ENCODE measurements at regions not wholly inside any gene's neighbourhood (a gene's known extent, or its start where the extent isn't known, plus 50 kb on each side); places are given as distances from the start of the nearest gene placed in this dataset.

GRCh38 chr11:80103142-80103859, 662.5 kb upstream of the TENM4 start:
- DNase-seq = no peak

- no peak for DNase-seq
Observed at GRCh38 chr11:80097146-80097545, 656.3 kb upstream of the TENM4 start.

- no peak for DNase-seq
Observed at GRCh38 chr11:80096736-80097135, 655.9 kb upstream of the TENM4 start.

GRCh38 chr11:80086496-80087055, 645.7 kb upstream of the TENM4 start:
- DNase-seq = no peak

GRCh38 chr11:80085563-80085962, 644.7 kb upstream of the TENM4 start:
- DNase-seq = no peak

- DNase-seq = no peak
Observed at GRCh38 chr11:80084608-80085007, 643.8 kb upstream of the TENM4 start.

- DNase-seq = no peak
Observed at GRCh38 chr11:80083531-80083951, 642.7 kb upstream of the TENM4 start.

- no peak for DNase-seq
Observed at GRCh38 chr11:80082406-80082805, 641.6 kb upstream of the TENM4 start.

- no peak for DNase-seq
Observed at GRCh38 chr11:80077113-80077512, 636.3 kb upstream of the TENM4 start.

- DNase-seq = no peak
Observed at GRCh38 chr11:80074837-80075236, 634.0 kb upstream of the TENM4 start.

GRCh38 chr11:80066291-80066690, 625.5 kb upstream of the TENM4 start:
- DNase-seq = no peak

- no peak for DNase-seq
Observed at GRCh38 chr11:80065086-80065485, 624.3 kb upstream of the TENM4 start.

- no peak for DNase-seq
Observed at GRCh38 chr11:80061056-80061455, 620.2 kb upstream of the TENM4 start.

GRCh38 chr11:80054582-80055165, 613.8 kb upstream of the TENM4 start:
- no peak for DNase-seq

- no peak for DNase-seq
Observed at GRCh38 chr11:80048513-80048912, 607.7 kb upstream of the TENM4 start.

- DNase-seq = no peak
Observed at GRCh38 chr11:80041136-80042000, 600.5 kb upstream of the TENM4 start.

- no peak for DNase-seq
Observed at GRCh38 chr11:80034801-80035200, 594.0 kb upstream of the TENM4 start.

- DNase-seq = no peak
Observed at GRCh38 chr11:80031014-80031600, 590.3 kb upstream of the TENM4 start.

- DNase-seq = no peak
Observed at GRCh38 chr11:80028998-80029397, 588.2 kb upstream of the TENM4 start.

GRCh38 chr11:80024119-80024518, 583.3 kb upstream of the TENM4 start:
- no peak for DNase-seq

GRCh38 chr11:80023386-80023785, 582.6 kb upstream of the TENM4 start:
- no peak for DNase-seq

- DNase-seq = no peak
Observed at GRCh38 chr11:80010536-80010935, 569.7 kb upstream of the TENM4 start.

- DNase-seq = no peak
Observed at GRCh38 chr11:80009081-80009480, 568.3 kb upstream of the TENM4 start.
